Kidney (tissue), 13 donors: ENCODE measurements at regions not wholly inside any gene's neighbourhood (a gene's known extent, or its start where the extent isn't known, plus 50 kb on each side); places are given as distances from the start of the nearest gene placed in this dataset.

Experiments used
- DNase-seq, 5 donors: peaks; one replicate each; pipeline ENCODE4 v3.0.0-alpha.2; 2013 to 2020
- FAIRE-seq: peaks from 2 replicates; lab custom pipeline; 2012; peaks lifted over from hg19 to GRCh38; lab: Jason Lieb, UNC
- H3K27ac ChIP-seq, 2 donors: one replicate each; pipeline ENCODE4 v1.7.0; 2013; ENCODE audit warnings: low read depth in 2 of 2, low read length in 2 of 2, inconsistent platforms in 1 of 2
- H3K27me3 ChIP-seq: one replicate; pipeline ENCODE4 v1.7.1; 2013; ENCODE audit warnings: low read length, inconsistent platforms; ENCODE audit not compliant: control insufficient read depth, insufficient read depth
- H3K36me3 ChIP-seq, 3 donors: one replicate each; pipeline versions ENCODE4 v1.7.0 to v1.7.1; 2013; ENCODE audit warnings: low read length in 3 of 3, control low read depth in 1 of 3, inconsistent platforms in 1 of 3; ENCODE audit not compliant: insufficient read depth in 3 of 3, control insufficient read depth in 2 of 3
- H3K4me1 ChIP-seq, 3 donors: one replicate each; pipeline versions ENCODE4 v1.7.0 to v1.7.1; 2013; ENCODE audit warnings: low read length in 3 of 3, inconsistent platforms in 1 of 3, low read depth in 1 of 3; ENCODE audit not compliant: control insufficient read depth in 2 of 3, insufficient read depth in 2 of 3
- H3K4me3 ChIP-seq, 3 donors: one replicate each; pipeline versions ENCODE4 v1.7.0 to v1.8.1; 2013; ENCODE audit warnings: low read length in 3 of 3, control low read depth in 1 of 3, inconsistent platforms in 1 of 3
- H3K9ac ChIP-seq, 3 donors: one replicate each; pipeline versions ENCODE4 v1.7.0 to v1.7.1; 2013; ENCODE audit warnings: low read length in 3 of 3, control low read depth in 1 of 3, inconsistent platforms in 1 of 3
- H3K9me3 ChIP-seq, 3 donors: one replicate each; pipeline versions ENCODE4 v1.7.0 to v1.7.1; 2013; ENCODE audit warnings: low read length in 3 of 3, control low read depth in 1 of 3, inconsistent platforms in 1 of 3; ENCODE audit not compliant: control insufficient read depth in 2 of 3, insufficient read depth in 1 of 3
- CTCF ChIP-seq: IDR thresholded peaks from 3 replicates; pipeline ENCODE4 v1.5.1; 2012; ENCODE audit warnings: mild to moderate bottlenecking, moderate library complexity, borderline replicate concordance; ENCODE audit not compliant: insufficient read depth; ENCODE audit errors: extremely low read depth
- intact Hi-C: fragments of 100-400 bp; cut with DNase I; formaldehyde crosslinking; loops from one replicate; pipeline ENCODE4 v1.11.1; 2022
- donor health status: control.
- donor health status: control.
- donor health status: control.
- donor health status: control.
- donor health status: control.
- donor health status: DM: yes; HTN: yes; CAD: no.
- donor health status: Normal renal cell carcinoma (clear cell type).

DNA sequence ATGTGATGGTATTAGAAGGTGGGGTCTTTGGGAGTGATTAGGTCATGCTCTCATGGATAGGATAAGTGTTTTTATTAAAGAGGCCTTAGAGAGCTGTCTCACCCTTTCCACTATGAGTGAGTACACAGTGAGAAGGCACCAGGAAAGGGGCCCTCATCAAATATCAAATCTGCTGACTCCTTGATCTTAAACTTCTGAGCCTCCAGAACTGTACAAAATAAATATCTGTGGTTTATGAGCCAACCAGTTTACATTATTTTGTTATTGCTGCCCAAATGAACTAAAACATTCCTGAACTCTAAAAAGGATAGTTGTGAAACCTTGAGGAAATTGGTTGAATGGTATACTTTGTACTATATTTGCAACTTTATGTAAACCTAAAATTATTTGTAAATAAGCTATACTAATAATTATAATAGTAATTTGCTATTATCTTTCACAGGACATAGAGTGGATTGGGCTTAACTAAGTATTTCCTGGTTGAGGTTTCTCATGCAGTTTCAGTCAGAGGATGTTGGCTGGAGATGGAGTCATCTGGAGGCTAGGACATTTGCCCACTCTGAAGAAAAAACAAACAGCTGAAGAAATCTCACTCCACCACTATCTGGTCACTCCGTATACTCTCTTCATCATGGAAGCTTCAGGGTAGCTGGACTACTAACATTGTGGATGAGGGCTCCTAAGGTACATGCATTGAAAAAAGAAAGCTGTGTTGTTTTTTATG lies 1068.6 kb upstream of the CADM2 start:
- no peak for TF ChIP-seq CTCF
- Histone ChIP-seq H3K27ac (no peak overlapping the region), H3K36me3 (no peaks in the 10 kb centered on the region), H3K4me1 (no peaks in the 10 kb centered on the region), H3K9me3 (no peaks in the 10 kb centered on the region), H3K27me3 (no peaks in the 10 kb centered on the region), H3K9ac (no peak overlapping the region), H3K4me3 (no peak overlapping the region)
- intact Hi-C loops = no loop called here
- FAIRE-seq = no peak
- no peak for DNase-seq

GRCh38 chr3:83890763-83891135 lies 1068.0 kb upstream of the CADM2 start:
- no peak overlapping the region for H3K27ac ChIP-seq
- H3K9me3 ChIP-seq = no peaks in the 10 kb centered on the region
- TF ChIP-seq CTCF = no peak
- H3K4me1 ChIP-seq = no peaks in the 10 kb centered on the region
- H3K36me3 ChIP-seq = no peaks in the 10 kb centered on the region
- intact Hi-C loops = no loop called here
- FAIRE-seq = no peak
- no peak overlapping the region for H3K9ac ChIP-seq
- H3K27me3 ChIP-seq = no peaks in the 10 kb centered on the region
- H3K4me3 ChIP-seq = no peak overlapping the region
- no peak for DNase-seq

GRCh38 chr3:83894223-83894622 lies 1064.6 kb upstream of the CADM2 start:
- no peak overlapping the region for H3K27ac ChIP-seq
- no peak overlapping the region for H3K9ac ChIP-seq
- H3K9me3 ChIP-seq = no peaks in the 10 kb centered on the region
- no peaks in the 10 kb centered on the region for H3K36me3 ChIP-seq
- no peak overlapping the region for H3K4me3 ChIP-seq
- no peaks in the 10 kb centered on the region for H3K4me1 ChIP-seq
- no peak for DNase-seq
- H3K27me3 ChIP-seq = no peaks in the 10 kb centered on the region
- no peak for TF ChIP-seq CTCF
- no peak for FAIRE-seq
- intact Hi-C loops = no loop called here

DNA sequence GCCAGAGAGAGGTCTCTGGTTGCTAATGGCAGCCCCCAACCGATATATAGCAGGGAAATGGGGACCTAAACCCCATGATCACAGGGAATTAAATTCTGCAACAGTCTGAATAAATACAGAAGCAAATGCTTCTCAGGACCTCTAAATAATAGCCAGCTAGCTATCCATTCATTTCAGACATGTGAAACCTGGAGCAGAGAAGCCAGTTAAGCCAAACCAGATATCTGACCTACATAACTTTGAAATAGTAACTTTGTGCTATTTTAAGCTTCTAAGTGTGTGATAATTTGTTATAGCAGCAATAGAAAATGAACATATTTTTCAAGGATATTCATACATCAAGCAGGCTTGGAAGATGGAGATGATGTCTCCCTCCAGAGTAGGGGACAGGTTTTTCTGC lies 1062.9 kb upstream of the CADM2 start:
- no peaks in the 10 kb centered on the region for H3K4me1 ChIP-seq
- FAIRE-seq (no peak), DNase-seq (no peak)
- no peaks in the 10 kb centered on the region for H3K9me3 ChIP-seq
- TF ChIP-seq CTCF = no peak
- no peaks in the 10 kb centered on the region for H3K36me3 ChIP-seq
- H3K9ac ChIP-seq = no peak overlapping the region
- H3K27me3 ChIP-seq = no peaks in the 10 kb centered on the region
- intact Hi-C loops = no loop called here
- no peak overlapping the region for H3K4me3 ChIP-seq
- H3K27ac ChIP-seq = no peak overlapping the region
